VCaP (cell line): ENCODE measurements at regions not wholly inside any gene's neighbourhood (a gene's known extent, or its start where the extent isn't known, plus 50 kb on each side); places are given as distances from the start of the nearest gene placed in this dataset.

Experiments
- H3K27ac ChIP-seq: fragments of 450-650 bp; 2 replicates; pipeline ENCODE4 v1.5.1; 2017
- TF ChIP-seq, protein P1 (sequence below): fragments of 450-650 bp; conservative IDR thresholded peaks from 2 replicates; pipeline ENCODE4 v1.5.1; 2017; ENCODE audit warnings: mild to moderate bottlenecking, moderate library complexity

- no peak overlapping the region for H3K27ac ChIP-seq
- TF ChIP-seq, protein P1, sequence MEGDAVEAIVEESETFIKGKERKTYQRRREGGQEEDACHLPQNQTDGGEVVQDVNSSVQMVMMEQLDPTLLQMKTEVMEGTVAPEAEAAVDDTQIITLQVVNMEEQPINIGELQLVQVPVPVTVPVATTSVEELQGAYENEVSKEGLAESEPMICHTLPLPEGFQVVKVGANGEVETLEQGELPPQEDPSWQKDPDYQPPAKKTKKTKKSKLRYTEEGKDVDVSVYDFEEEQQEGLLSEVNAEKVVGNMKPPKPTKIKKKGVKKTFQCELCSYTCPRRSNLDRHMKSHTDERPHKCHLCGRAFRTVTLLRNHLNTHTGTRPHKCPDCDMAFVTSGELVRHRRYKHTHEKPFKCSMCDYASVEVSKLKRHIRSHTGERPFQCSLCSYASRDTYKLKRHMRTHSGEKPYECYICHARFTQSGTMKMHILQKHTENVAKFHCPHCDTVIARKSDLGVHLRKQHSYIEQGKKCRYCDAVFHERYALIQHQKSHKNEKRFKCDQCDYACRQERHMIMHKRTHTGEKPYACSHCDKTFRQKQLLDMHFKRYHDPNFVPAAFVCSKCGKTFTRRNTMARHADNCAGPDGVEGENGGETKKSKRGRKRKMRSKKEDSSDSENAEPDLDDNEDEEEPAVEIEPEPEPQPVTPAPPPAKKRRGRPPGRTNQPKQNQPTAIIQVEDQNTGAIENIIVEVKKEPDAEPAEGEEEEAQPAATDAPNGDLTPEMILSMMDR: no peak
Measured at GRCh38 chr10:2478656-2479055, 588.7 kb upstream of the PFKP start.

DNA sequence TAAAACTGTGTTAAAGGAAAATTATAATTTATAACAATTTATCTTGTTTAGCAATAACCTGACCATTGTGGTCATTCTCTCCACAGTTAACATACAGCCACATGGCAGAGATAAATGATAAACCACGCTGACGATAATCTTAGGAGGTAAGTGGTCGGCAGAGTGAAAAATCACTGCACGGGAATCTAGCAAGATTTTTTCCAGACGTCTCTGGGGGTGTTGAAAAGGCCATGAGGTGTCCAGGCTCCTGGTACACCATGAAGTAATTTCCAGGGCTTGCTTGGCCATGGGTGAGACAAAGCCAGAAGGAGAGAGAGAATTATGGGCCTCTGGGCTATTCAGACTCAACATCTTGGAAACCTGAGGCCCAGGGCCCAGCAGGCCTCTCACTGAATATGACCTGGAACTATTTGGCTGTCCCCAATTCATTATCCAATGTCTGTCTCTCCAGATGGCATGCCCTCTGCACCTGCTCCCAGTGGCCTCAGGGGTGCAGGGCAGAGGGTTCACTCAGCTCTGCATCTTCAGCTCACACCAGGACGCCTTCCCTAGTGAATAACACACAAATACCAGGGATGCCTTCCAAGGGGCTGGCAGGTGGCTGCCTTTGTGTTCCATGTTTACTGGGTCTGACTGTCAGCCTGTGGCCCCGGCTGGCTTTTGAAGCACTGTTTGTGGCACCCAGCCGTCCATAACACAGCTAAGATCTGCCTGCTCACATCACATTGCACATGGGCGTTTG lies 590.4 kb upstream of the PFKP start:
- TF ChIP-seq, protein P1: no peak

DNA sequence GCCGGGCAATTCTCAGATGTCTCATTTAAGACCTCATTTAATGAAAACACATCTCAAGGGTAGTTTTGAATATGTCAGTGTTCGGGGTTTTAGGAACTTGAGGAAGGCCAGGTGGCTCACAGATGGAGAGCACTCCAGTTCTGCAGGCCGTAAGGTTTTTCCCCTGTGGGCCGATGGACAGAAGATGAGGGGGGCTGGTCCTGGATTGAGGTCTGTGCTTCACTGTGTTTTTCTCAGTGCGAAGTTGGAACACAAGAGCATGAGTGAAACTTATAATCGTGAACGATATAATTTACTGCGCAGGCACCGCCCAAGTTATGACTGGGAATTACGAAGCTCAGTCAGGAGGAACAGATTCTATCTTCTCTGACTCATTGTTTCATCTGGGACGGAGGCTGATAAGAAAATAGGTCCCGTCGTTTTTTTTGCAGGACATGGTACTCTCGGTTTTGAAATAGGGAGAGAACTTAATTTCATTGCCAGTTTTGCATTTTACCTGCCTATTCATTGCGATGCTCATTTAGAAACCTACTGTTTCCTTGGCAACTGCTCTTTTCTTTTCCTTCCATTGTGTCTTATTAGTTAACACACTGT lies 591.0 kb upstream of the PFKP start:
- no peak overlapping the region for H3K27ac ChIP-seq
- TF ChIP-seq, protein P1: no peak

More for the DNA sequence above, 590.4 kb upstream of the PFKP start:
- H3K27ac ChIP-seq: no peak overlapping the region

DNA sequence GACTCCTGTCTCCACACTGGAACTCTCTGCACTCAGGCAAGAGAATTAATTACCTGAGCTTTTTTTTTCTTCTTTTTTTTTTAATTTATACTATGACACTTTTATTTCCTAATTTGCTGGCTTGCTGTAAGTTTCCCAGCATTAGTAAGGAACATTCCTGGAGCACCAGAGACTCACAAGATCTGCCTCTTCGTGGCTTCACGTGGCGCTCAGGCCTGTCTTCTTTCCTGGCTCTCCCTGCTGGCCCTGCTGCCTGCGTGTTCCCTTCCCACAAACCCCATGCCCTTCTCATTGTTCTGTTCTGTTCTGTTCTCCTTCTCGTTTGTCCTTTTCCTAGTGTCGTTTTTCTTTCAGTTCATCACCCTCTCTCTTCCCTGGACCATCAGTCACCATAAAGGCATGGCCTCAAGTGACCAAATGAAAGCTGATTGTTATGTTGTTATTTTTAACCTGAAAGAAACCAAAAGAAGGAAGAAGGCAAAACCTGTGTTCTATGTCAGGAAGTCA lies 591.6 kb upstream of the PFKP start:
- TF ChIP-seq, protein P1: no peak
- no peak overlapping the region for H3K27ac ChIP-seq

GRCh38 chr10:2471811-2472210 lies 595.5 kb upstream of the PFKP start:
- H3K27ac ChIP-seq: no peak overlapping the region
- TF ChIP-seq, protein P1: no peak

DNA sequence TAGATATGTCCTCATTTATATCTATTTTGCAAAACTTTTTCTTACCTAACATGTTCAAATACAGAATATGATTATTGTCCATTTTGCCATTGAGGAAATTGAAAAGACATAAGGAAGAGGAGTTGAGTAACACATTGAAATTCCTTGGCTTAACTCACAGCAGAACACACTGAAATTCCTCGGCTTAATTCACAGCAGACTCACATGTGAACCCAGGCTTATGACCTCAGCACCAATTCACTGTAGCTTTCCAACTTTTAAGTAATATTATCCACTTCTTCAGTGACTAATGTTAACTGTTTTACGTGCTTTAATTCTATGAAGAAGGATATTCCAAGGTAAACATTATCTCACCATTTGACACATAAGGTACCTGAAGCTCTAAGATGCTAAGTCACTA lies 597.5 kb upstream of the PFKP start:
- TF ChIP-seq, protein P1: no peak
- H3K27ac ChIP-seq: no peak overlapping the region

DNA sequence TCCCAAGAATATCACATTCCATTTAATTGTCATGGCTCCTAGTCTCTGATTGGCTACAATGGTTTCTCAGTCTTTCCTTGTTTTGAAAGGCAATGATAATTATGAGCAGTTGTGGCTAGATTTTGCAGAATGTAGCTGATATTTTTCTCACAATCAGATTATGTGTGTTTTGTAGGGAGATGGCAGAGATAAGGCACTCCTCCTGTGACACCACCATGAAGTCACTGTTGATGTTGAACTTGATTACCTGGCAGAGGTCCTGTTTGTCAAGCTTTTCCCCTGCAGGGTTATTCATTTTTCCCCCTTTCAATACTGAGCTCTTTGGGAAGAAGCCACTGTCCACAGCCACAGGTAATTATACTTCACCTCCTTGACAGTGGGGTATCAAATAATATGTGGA lies 602.9 kb upstream of the PFKP start:
- no peak overlapping the region for H3K27ac ChIP-seq
- TF ChIP-seq, protein P1: no peak
